Fibroblast of gingiva (primary cell): ENCODE measurements at regions not wholly inside any gene's neighbourhood (a gene's known extent, or its start where the extent isn't known, plus 50 kb on each side); places are given as distances from the start of the nearest gene placed in this dataset.

ENCODE experiments used
- DNase-seq: peaks from one replicate; pipeline ENCODE4 v3.0.0-alpha.2; 2011; ENCODE audit warnings: low read depth

DNA sequence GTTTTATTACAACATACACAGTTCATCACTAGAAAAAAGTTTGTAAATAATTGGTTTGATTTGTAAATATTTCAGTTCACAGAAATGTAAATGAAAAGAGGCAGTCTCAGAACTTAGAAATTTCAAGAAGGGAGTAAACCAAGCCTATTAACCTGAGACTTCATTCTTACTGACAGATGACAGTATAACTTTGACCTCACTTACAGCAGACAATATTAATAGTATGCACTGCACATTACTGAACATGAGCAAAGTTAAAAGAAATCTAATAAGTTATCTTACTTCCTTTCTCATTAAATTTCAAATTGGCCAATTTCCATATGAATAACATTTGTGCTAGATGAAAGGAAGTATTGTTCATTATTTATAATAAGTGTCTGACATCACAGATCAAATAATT lies 235.8 kb downstream of the SLC6A15 start:
- no peak for DNase-seq

DNA sequence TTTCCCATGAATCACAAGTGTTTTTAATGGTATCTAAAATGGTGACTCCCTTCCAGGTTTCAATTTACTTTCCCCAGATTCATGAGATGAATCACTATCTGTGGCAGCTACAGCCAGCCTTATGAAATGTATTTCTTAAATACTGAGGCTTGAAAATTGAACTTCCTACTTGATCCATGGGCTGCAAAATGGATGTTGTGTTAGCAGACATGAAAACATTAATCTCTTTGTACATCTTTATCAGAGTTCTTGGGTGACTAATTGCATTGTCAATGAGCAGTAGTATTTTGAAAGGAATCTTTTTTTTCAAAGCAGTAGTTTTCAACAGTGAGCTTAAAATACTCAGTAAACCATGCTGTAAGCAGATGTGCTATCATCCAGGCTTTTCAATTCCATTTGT lies 250.8 kb downstream of the SLC6A15 start:
- DNase-seq = peak; percentile 26

DNA sequence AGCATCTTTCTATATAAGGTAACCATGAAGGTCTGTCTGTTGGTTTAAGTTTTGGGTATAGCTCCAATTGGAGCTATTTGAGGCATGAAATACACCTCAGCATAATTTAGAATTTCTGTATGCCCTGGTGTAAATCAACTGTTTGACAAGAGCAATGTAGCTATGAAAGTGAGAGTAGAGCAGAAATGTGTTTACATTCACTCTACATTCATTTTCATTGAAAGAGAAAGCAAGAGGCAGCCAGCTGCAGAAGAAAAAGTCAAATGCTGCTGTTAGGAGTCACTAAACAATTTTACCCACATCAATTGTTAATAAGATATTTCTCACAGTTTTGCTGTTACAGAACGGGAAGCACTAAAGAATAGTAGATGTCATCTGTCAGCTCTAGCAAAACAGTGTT lies 252.5 kb downstream of the SLC6A15 start:
- no peak for DNase-seq

DNA sequence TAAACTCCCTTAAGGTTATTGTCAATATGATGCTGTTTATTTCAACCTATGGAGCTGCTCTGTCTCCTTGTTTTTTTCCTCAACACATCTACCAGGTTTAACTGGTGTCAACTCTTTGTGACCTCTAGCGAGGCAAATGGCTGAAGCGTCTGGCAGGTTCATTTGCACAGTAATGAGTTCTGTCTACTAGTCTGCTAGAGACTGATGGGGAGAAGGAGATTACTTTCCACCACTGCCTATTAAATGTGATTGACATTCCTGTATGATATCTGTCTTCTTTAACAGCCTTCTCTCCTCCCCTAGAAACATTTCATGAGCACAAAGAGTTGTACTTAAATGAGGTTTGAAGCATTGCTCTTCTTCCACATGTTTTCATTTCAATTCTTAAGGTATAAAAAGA lies 253.7 kb downstream of the SLC6A15 start:
- DNase-seq = no peak

- DNase-seq = no peak
These were observed 255.9 kb downstream of the SLC6A15 start for GRCh38 chr12:84656705-84657104.

DNA sequence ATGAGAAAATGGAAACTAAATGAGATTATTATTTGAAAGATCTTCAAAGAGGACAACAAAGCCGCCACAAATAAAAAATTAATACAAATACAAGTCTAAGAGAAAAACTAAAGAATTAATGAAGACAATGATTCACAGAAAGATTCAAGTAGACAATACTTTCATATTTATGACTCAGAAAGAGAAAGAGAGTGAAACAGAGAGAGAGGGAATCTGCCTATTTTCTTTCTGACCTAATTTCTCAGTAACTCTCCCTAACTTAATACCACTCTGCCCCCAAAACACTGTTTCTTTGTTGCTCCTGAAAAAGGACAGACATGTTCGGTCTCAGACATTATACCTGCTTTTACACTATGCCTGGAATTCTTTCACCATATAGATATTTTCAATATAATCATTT lies 259.1 kb downstream of the SLC6A15 start:
- no peak for DNase-seq

- DNase-seq = no peak
These were observed 264.2 kb downstream of the SLC6A15 start for GRCh38 chr12:84648425-84648824.

DNA sequence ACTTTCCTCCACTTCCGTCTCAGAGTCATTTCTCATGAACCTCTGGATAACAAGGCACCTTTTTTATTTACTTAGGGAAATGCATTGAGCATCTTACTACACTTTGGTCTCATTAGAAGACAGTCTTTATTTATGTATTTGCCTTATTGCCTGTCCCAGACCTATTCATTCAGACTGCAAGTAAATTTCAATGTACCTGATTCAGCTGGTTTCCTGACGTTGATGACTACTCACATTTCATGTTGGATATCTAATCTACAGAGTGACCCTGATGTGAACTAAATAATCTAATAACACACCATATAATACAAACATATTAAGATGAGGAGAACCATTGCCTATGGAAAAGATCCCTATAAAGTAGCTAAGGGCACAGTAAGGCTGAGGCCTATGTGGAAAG lies 267.7 kb downstream of the SLC6A15 start:
- DNase-seq = no peak

DNA sequence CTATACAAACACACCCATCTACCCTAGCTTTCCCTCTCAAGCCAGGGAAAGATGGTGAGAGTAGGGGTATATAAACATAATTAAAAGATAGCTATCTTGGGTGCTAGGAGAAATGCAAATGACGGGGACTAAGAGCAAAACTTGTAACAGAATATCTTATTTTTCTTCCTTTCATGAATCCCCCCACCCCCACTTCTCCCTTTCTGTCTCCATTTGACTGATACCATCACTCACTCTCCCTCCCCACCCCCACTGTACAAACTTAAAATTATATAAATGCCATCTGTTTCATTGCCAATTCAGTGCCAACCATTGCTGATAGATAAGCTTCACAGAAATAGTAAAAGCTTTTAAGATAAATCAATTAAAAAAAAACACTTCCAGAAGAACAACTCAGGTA lies 268.6 kb downstream of the SLC6A15 start:
- DNase-seq = no peak

DNA sequence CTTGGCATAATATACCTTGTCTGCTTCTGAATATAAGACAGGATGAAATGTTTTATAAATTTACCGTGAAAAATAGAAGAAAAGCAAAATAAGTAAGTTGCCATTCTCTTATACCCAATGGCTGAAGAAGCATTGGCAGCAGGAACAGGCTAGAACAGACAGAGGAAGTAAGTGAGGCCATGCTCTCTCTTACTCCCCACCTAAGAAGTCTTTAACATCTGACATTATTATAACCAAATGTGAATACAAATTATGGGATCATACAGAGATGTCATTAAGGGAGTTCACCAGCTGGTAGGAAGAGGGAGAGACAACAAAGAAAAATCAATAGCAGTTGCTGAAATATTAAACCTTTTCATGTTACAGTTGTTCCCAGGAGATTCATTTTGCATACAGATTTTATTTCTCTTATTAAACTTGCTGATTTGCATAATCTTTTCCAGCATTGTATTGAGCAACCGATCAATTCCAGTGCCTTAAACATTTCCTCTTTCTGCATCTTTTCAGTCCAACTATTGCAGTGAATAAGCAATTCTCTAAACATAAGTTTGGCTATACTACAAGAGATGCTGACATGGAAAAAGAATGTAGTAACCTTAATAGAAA lies 270.6 kb downstream of the SLC6A15 start:
- peak; percentile 90 for DNase-seq

GRCh38 chr12:84638811-84639368 lies 273.7 kb downstream of the SLC6A15 start:
- DNase-seq = peak; percentile 32

- peak; percentile 60 for DNase-seq
These were observed 274.7 kb downstream of the SLC6A15 start for GRCh38 chr12:84637926-84638325.

DNA sequence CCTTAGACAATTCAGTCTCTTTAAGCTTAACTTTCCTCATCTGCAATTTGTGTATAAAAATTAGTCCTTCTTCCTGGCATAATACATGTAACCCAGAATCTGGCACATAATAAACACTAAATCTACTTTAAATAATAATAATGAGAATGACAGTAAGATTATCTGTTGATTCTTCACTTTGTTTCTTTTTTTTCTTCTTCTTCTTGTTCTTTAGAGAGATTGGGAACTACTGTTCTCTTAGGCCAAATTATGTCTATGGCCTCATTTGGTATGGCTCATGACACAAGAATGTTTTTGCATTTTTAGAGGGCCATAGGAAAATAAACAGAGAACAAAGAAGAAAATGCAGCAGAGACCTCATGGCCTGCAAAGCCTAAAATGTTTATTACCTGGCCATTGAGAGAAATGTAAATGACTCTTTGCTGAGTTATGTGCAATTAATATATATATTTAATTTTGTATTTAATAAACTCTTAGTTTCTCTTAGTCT lies 275.8 kb downstream of the SLC6A15 start:
- peak; percentile 30 for DNase-seq

GRCh38 chr12:84634526-84634925 lies 278.1 kb downstream of the SLC6A15 start:
- no peak for DNase-seq

DNA sequence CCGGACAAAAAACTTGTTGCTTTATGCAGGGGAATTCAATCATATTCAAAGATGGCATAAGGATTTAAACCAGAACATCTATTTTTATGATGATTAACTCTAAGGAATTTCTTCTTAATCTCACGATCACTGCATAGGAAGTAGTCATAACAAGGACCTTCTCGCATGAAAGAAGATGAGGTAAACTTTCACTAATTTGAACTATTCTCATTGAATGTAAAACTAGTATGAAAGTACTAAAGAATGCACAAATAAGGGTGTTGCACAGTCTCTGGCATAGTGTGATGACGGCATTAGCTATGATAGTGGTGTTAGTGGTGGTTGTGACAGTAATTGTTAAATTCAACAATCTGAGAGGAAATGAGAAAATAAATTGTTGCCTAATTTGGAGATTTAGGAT lies 280.0 kb downstream of the SLC6A15 start:
- no peak for DNase-seq

DNA sequence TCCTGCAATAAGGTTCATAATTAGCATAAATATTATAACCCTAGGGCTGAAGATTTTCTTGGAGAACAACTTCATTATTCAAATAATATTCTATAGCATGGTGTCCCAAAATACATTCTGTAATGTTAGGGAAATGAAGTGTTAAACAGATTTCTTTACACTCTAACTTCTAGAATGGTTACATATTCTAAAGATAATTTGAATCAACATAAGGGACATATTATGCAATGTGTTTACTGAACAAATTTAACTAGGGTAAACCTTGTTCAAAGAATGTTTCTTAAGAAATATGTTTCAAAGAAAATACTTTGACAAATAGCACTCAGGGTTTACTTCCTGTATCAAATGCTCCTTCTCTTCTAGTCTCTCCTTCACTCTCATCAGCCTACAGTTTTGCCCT lies 281.6 kb downstream of the SLC6A15 start:
- DNase-seq = no peak

- no peak for DNase-seq
These were observed 285.0 kb downstream of the SLC6A15 start for GRCh38 chr12:84627593-84627992.

DNA sequence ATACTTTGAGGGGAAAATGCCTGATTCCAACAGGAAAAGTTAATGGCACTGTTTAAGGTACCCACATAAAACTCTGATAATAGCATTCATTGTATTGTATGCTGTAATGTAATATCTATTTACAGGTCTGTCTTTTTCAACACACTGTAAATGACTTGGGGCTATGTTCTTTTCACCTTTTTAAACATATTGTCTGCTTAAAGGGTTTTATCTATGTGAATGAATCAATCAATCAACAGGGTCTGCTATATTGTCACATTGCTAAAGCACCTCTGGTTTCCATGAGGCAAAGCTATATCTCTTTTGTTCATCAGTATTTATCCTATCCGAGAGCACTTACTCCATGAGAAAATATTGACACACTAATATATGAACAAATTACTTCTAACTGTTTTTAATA lies 288.0 kb downstream of the SLC6A15 start:
- DNase-seq = no peak

GRCh38 chr12:84619053-84619571 lies 293.5 kb downstream of the SLC6A15 start:
- DNase-seq = no peak

GRCh38 chr12:84607170-84607819 lies 305.3 kb downstream of the SLC6A15 start:
- no peak for DNase-seq

DNA sequence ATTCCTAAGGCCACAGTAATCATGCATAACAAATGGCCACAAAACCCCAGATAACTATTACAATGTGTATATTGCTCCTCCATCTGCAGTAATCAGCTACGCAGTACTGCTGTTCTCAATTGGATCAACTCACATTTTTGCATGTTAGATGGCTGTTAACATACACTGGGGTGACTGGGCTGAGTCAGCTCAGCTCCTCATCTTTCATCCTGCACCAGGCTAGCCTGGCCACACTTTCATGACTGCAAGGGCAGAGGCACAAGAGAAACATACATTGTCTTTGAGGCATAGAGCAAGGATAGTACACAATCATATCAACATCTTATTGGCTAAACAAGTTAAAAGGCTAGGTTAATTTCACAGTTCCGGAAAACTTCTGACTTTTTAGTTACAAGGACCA lies 306.6 kb downstream of the SLC6A15 start:
- no peak for DNase-seq

GRCh38 chr12:84604551-84604950 lies 308.0 kb downstream of the SLC6A15 start:
- peak; percentile 14 for DNase-seq

- DNase-seq = no peak
These were observed 308.9 kb downstream of the SLC6A15 start for GRCh38 chr12:84603484-84604248.
